GM18499 (cell line): ENCODE measurements at regions not wholly inside any gene's neighbourhood (a gene's known extent, or its start where the extent isn't known, plus 50 kb on each side); places are given as distances from the start of the nearest gene placed in this dataset.
"Not testable (repeated sequence)": the region's sequence is repeated elsewhere in the genome, so short reads cannot be mapped to it uniquely, and the experiment has no call there.

Experiments
- ATAC-seq: cut with Tn5 transposase; IDR thresholded peaks from one replicate; pipeline ENCODE4 v1.9.1; 2021; ENCODE audit warnings: moderate number of reproducible peaks; ENCODE audit not compliant: insufficient read depth, unreplicated experiment

- ATAC-seq: not testable (repeated sequence)
Observed at GRCh38 chr2:129833465-129833864, 146.0 kb upstream of the RAB6C start.

GRCh38 chr2:129847043-129847442 is 132.4 kb upstream of the RAB6C start:
- no peak for ATAC-seq

GRCh38 chr2:129849559-129850160 is 129.8 kb upstream of the RAB6C start:
- no peak for ATAC-seq

- ATAC-seq: no peak
Observed at GRCh38 chr2:129857200-129857599, 122.3 kb upstream of the RAB6C start.

GRCh38 chr2:129859175-129859574 is 120.3 kb upstream of the RAB6C start:
- no peak for ATAC-seq

- ATAC-seq: no peak
Observed at GRCh38 chr2:129860088-129860487, 119.4 kb upstream of the RAB6C start.

- ATAC-seq: no peak
Observed at GRCh38 chr2:129861666-129862288, 117.7 kb upstream of the RAB6C start.

- no peak for ATAC-seq
Observed at GRCh38 chr2:129862668-129863067, 116.8 kb upstream of the RAB6C start.

- ATAC-seq: no peak
Observed at GRCh38 chr2:129863350-129863749, 116.1 kb upstream of the RAB6C start.

GRCh38 chr2:129864719-129865118 is 114.7 kb upstream of the RAB6C start:
- no peak for ATAC-seq

- ATAC-seq: no peak
Observed at GRCh38 chr2:129865976-129866375, 113.5 kb upstream of the RAB6C start.

- no peak for ATAC-seq
Observed at GRCh38 chr2:129866391-129866790, 113.1 kb upstream of the RAB6C start.

- no peak for ATAC-seq
Observed at GRCh38 chr2:129868151-129868550, 111.3 kb upstream of the RAB6C start.

GRCh38 chr2:129870685-129871241 is 108.7 kb upstream of the RAB6C start:
- no peak for ATAC-seq

- ATAC-seq: no peak
Observed at GRCh38 chr2:129872446-129872845, 107.0 kb upstream of the RAB6C start.

GRCh38 chr2:129876541-129876940 is 102.9 kb upstream of the RAB6C start:
- no peak for ATAC-seq

- ATAC-seq: no peak
Observed at GRCh38 chr2:129877289-129877741, 102.2 kb upstream of the RAB6C start.

GRCh38 chr2:129877795-129878775 is 101.4 kb upstream of the RAB6C start:
- no peak for ATAC-seq

GRCh38 chr2:129879614-129880180 is 99.8 kb upstream of the RAB6C start:
- ATAC-seq: no peak

- no peak for ATAC-seq
Observed at GRCh38 chr2:129880309-129880708, 99.2 kb upstream of the RAB6C start.
